HepG2 (cell line): ENCODE measurements at regions not wholly inside any gene's neighbourhood (a gene's known extent, or its start where the extent isn't known, plus 50 kb on each side); places are given as distances from the start of the nearest gene placed in this dataset.
"Not testable (repeated sequence)": the region's sequence is repeated elsewhere in the genome, so short reads cannot be mapped to it uniquely, and the experiment has no call there.

ENCODE experiments used
- ATAC-seq: fragments of 200-7000 bp; cut with Tn5 transposase; 3 replicates; pipeline ENCODE4 v1.9.1; 2020; ENCODE audit warnings: mild to moderate bottlenecking, moderate library complexity
- BruUV-seq: library from RNA; stranded (reverse); fragments of 400-500 nt; replicated peaks from 2 replicates; lab custom pipeline; 2021; lab: Mats Ljungman, UMichigan
- CTCF ChIA-PET: fragments of 300-600 bp; formaldehyde crosslinking; extraction: SDS; loops from one replicate; lab custom pipeline; 2021; ENCODE audit warnings: low total read pairs, inconsistent platforms, low intra/inter-chr PET ratio; lab: Yijun Ruan, JAX
- POLR2A ChIA-PET: fragments of 350-600 bp; sonication (Branson Sonifier 250); formaldehyde crosslinking; loops from one replicate; lab custom pipeline; 2020; ENCODE audit warnings: antibody characterized with exemption, inconsistent platforms; lab: Yijun Ruan, JAX
- DNase-seq: peaks from one replicate; pipeline ENCODE4 v3.0.0-alpha.2; 2015; ENCODE audit warnings: low spot score
- FAIRE-seq: peaks from 3 replicates; lab custom pipeline; 2011; peaks lifted over from hg19 to GRCh38; lab: Jason Lieb, UNC
- H2AFZ ChIP-seq: one replicate; pipeline ENCODE4 v1.6.1; 2011; ENCODE audit warnings: low read length, inconsistent platforms
- H3K27ac ChIP-seq: fragments of 300-600 bp; 3 replicates; pipeline ENCODE4 v1.8.0; 2011; ENCODE audit warnings: mixed run types, mild to moderate bottlenecking, mixed read lengths, low read length, inconsistent platforms; ENCODE audit not compliant: insufficient read depth; ENCODE audit errors: extremely low read length
- H3K27me3 ChIP-seq, 2 experiments: fragments of 200-600 bp in 1 of 2; 2 replicates in 1 of 2; 3 replicates in 1 of 2; pipeline versions ENCODE4 v1.6.0 to v1.8.0; 2011; ENCODE audit warnings: low read length in 2 of 2, mild to moderate bottlenecking in 2 of 2, moderate library complexity in 2 of 2, inconsistent platforms in 1 of 2; ENCODE audit not compliant: insufficient read depth in 2 of 2, control insufficient read depth in 1 of 2
- H3K36me3 ChIP-seq, 2 experiments: fragments of 200-600 bp in 1 of 2; replicated peaks in 1 of 2; 2 replicates in 1 of 2; 3 replicates in 1 of 2; pipeline versions ENCODE4 v1.5.1 to v1.8.0; 2011; ENCODE audit warnings: low read length in 2 of 2, inconsistent platforms in 1 of 2; ENCODE audit not compliant: insufficient read depth in 2 of 2, control insufficient read depth in 1 of 2
- H3K4me1 ChIP-seq: 2 replicates; pipeline ENCODE4 v1.5.1; 2012; ENCODE audit warnings: low read length, inconsistent platforms; ENCODE audit not compliant: insufficient read depth
- H3K4me2 ChIP-seq: 2 replicates; pipeline ENCODE4 v1.6.0; 2011; ENCODE audit warnings: low read depth, low read length, inconsistent platforms
- H3K4me3 ChIP-seq, 3 experiments: fragments of 200-600 bp in 1 of 3; sonication (generic), shearing (Covaris generic) in 1 of 3; replicated peaks in 1 of 3; 2 replicates each; pipeline ENCODE4 v1.5.1; 2011 to 2016; ENCODE audit warnings: low read length in 3 of 3, inconsistent platforms in 2 of 3, low read depth in 2 of 3, mild to moderate bottlenecking in 2 of 3, control low read depth in 1 of 3, mixed read lengths in 1 of 3; ENCODE audit not compliant: insufficient read depth in 1 of 3
- H3K79me2 ChIP-seq: one replicate; pipeline ENCODE4 v1.6.1; 2011; ENCODE audit warnings: low read length, inconsistent platforms; ENCODE audit not compliant: insufficient read depth
- H3K9ac ChIP-seq: 2 replicates; pipeline ENCODE4 v1.6.0; 2011; ENCODE audit warnings: mild to moderate bottlenecking, low read depth, low read length, inconsistent platforms; ENCODE audit not compliant: insufficient read depth
- H3K9me3 ChIP-seq: 2 replicates; pipeline ENCODE4 v1.5.1; 2012; ENCODE audit warnings: mild to moderate bottlenecking, low read length
- H4K20me1 ChIP-seq: 2 replicates; pipeline ENCODE4 v1.6.0; 2011; ENCODE audit warnings: inconsistent platforms, mild to moderate bottlenecking, low read length, moderate library complexity; ENCODE audit not compliant: insufficient read depth
- HNRNPK ChIP-seq: fragments of 200-400 bp; formaldehyde crosslinking; IDR thresholded peaks from 2 replicates; pipeline ENCODE4 v1.6.1; 2018; ENCODE audit warnings: low read length, low read depth, moderate library complexity, mild to moderate bottlenecking; ENCODE audit not compliant: poor library complexity, severe bottlenecking
- JUN ChIP-seq: sonication (generic); formaldehyde crosslinking; IDR thresholded peaks from 2 replicates; pipeline ENCODE4 v1.4.0; 2020; ENCODE audit warnings: mild to moderate bottlenecking, missing genetic modification reagents
- PCBP1 ChIP-seq: fragments of 200-400 bp; formaldehyde crosslinking; IDR thresholded peaks from 2 replicates; pipeline ENCODE4 v1.6.1; 2017; ENCODE audit warnings: mild to moderate bottlenecking, low read depth, low read length, borderline replicate concordance
- PCBP2 ChIP-seq: fragments of 200-400 bp; formaldehyde crosslinking; optimal IDR thresholded peaks from 2 replicates; pipeline ENCODE3; 2018; ENCODE audit warnings: low read length, low read depth; ENCODE audit not compliant: poor library complexity, severe bottlenecking
- RXRB ChIP-seq: IDR thresholded peaks from 2 replicates; pipeline ENCODE4 v1.6.1; 2016; ENCODE audit warnings: borderline replicate concordance, missing genetic modification reagents, missing compliant biosample characterization
- ZBTB42 ChIP-seq: sonication (generic); formaldehyde crosslinking; IDR thresholded peaks from 2 replicates; pipeline ENCODE4 v1.5.0; 2020; ENCODE audit warnings: mild to moderate bottlenecking, missing genetic modification reagents
- WGBS: methylation state at CpG from one replicate; pipeline ENCODE4 v1.1.6; 2017; ENCODE audit warnings: low lambda C conversion rate; 5-methylcytosine and 5-hydroxymethylcytosine counted together
- in situ Hi-C: cut with HindIII; loops from 2 replicates; pipeline ENCODE4 v1.10.0; 2017; ENCODE audit warnings: low pct_unique_long_range_greater_than_20kb; ENCODE audit not compliant: extremely low pct_ligation_motif_present
- intact Hi-C: fragments of 100-400 bp; cut with micrococcal nuclease; formaldehyde crosslinking; loops from one replicate; pipeline ENCODE4 v1.10.0; 2022; ENCODE audit not compliant: unreplicated experiment

- FAIRE-seq (no peak), DNase-seq (no peak), ATAC-seq (no peak)
- in situ Hi-C loops (no loop called here), intact Hi-C loops (no loop called here)
- Histone ChIP-seq H3K4me2 (no peak overlapping the region), H3K79me2 (no peaks in the 10 kb centered on the region), H3K27me3 (peaks cover 0 to 2% of the 10 kb centered on the region in 2 experiments; a peak in 1 of 5 replicates), H3K36me3 (no peaks in the 10 kb centered on the region), H2AFZ (no peak overlapping the region), H3K9me3 (no peaks in the 10 kb centered on the region), H3K4me3 (no peak overlapping the region), H3K9ac (no peak overlapping the region), H3K4me1 (no peaks in the 10 kb centered on the region), H4K20me1 (no peaks in the 10 kb centered on the region), H3K27ac (no peak overlapping the region)
- WGBS, result 3% methylated on average over 2 of the region's 2 CpGs
- TF ChIP-seq ZBTB42 (CRISPR knock-in tag), result no peak
- no peak for TF ChIP-seq JUN
- TF ChIP-seq RXRB, result no peak
- POLR2A ChIA-PET, result no interaction called here
- CTCF ChIA-PET, result no interaction called here
- no TSS peak for BruUV-seq
These were observed 112.4 kb upstream of the RBPJ start for GRCh38 chr4:26208237-26208994.

DNA sequence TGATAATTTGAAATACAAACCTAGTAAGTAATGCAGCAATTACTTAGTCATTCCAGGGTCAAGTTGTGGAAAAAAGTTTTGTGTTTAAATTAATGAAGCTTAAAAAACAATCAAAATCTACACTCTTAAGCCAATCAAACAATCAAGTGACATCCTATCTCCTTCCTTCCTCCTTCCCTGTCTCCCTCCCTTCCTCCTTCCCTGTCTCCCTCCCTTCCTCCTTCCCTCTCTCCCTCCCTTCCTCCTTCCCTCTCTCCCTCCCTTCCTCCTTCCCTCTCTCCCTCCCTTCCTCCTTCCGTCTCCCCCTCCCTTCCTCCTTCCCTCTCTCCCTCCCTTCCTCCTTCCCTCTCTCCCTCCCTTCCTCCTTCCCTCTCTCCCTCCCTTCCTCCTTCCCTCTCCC lies 111.4 kb upstream of the RBPJ start:
- H2AFZ ChIP-seq, CTCF ChIA-PET, H3K27me3 ChIP-seq, in situ Hi-C loops, POLR2A ChIA-PET, DNase-seq, H3K36me3 ChIP-seq, H3K4me1 ChIP-seq, ATAC-seq, H4K20me1 ChIP-seq, H3K9ac ChIP-seq, H3K79me2 ChIP-seq, intact Hi-C loops, H3K4me2 ChIP-seq, H3K4me3 ChIP-seq, BruUV-seq, FAIRE-seq, H3K27ac ChIP-seq, H3K9me3 ChIP-seq: not testable (repeated sequence)
- TF ChIP-seq PCBP1 (peak; percentile 79; the same call in 1 of the 2 replicates), PCBP2 (peak; percentile 78), HNRNPK (peak; percentile 96)
- WGBS, result 41% methylated on average over 1 of the region's 1 CpG
